Thyroid gland (tissue), 4 donors: ENCODE measurements at regions not wholly inside any gene's neighbourhood (a gene's known extent, or its start where the extent isn't known, plus 50 kb on each side); places are given as distances from the start of the nearest gene placed in this dataset.

Experiments
- DNase-seq, 2 donors: peaks; one replicate each; pipeline ENCODE4 v3.0.0-alpha.2; 2019
- H3K27ac ChIP-seq, 3 donors: fragments of 200-600 bp; sonication (generic); 1 replicate in 2 of 3; 2 replicates in 1 of 3; pipeline ENCODE4 v1.5.1; 2016 to 2019; ENCODE audit warnings: mild to moderate bottlenecking in 1 of 3, moderate library complexity in 1 of 3
- H3K27me3 ChIP-seq: fragments of 200-600 bp; sonication (generic); one replicate; pipeline ENCODE4 v1.5.1; 2019
- H3K36me3 ChIP-seq, 2 donors: fragments of 200-600 bp; sonication (generic); one replicate each; pipeline ENCODE4 v1.5.1; 2016 to 2019
- H3K4me1 ChIP-seq, 2 donors: fragments of 200-600 bp; sonication (generic); one replicate each; pipeline ENCODE4 v1.5.1; 2017 to 2019
- H3K4me3 ChIP-seq, 3 donors: fragments of 200-600 bp; sonication (generic); replicated peaks in 1 of 3; 1 replicate in 2 of 3; 2 replicates in 1 of 3; pipeline ENCODE4 v1.5.1; 2016; ENCODE audit warnings: mild to moderate bottlenecking in 1 of 3
- H3K9me3 ChIP-seq: fragments of 200-600 bp; sonication (generic); one replicate; pipeline ENCODE4 v1.5.1; 2017
- POLR2A ChIP-seq, 2 donors: fragments of 450-650 bp; IDR thresholded peaks; one replicate each; pipeline ENCODE4 v1.6.1; 2017; ENCODE audit warnings: antibody characterized with exemption in 2 of 2, mild to moderate bottlenecking in 2 of 2, moderate library complexity in 1 of 2
- WGBS, 2 donors: methylation state at CpG; one replicate each; pipeline ENCODE4 v1.1.5; 2017; 5-methylcytosine and 5-hydroxymethylcytosine counted together
- intact Hi-C: fragments of 100-400 bp; cut with DNase I; formaldehyde crosslinking; loops from one replicate; pipeline ENCODE4 v1.15.1; 2023
- TF ChIP-seq, protein P1 (sequence below), 6 experiments: fragments of 200-600 bp in 3 of 6; fragments of 450-650 bp in 3 of 6; sonication (generic) in 3 of 6; IDR thresholded peaks; one replicate each; pipeline ENCODE4 v1.5.1; 2016 to 2019; ENCODE audit warnings: antibody characterized with exemption in 6 of 6, mild to moderate bottlenecking in 2 of 6, inconsistent platforms in 1 of 6, moderate library complexity in 1 of 6

DNA sequence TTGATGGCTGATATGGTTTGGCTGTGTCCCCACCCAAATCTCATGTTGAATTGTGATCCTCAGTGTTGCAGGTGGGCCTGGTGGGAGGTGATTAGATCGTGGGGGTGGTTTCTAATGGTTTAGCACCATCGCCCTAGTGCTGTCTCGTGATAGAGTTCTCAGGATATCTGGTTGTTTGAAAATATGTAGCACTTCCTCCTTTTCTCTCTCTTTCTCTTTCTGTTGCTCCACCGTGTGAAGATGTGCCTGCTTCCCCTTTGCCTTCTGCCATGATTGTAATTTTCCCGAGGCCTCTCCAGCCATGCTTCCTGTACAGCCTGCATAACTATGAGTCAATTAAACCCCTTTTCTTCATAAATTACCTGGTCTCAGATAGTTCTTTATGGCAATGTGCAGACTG lies 111.6 kb downstream of the SREK1 start:
- no peak for DNase-seq
- no peak overlapping the region for H3K4me3 ChIP-seq
- no peaks in the 10 kb centered on the region for H3K9me3 ChIP-seq
- WGBS, 2 donors, result 85 to 87% methylated on average over 5 of the region's 5 CpGs
- no peaks in the 10 kb centered on the region for H3K36me3 ChIP-seq
- H3K27ac ChIP-seq, result no peak overlapping the region
- no peaks in the 10 kb centered on the region for H3K27me3 ChIP-seq
- TF ChIP-seq, protein P1, sequence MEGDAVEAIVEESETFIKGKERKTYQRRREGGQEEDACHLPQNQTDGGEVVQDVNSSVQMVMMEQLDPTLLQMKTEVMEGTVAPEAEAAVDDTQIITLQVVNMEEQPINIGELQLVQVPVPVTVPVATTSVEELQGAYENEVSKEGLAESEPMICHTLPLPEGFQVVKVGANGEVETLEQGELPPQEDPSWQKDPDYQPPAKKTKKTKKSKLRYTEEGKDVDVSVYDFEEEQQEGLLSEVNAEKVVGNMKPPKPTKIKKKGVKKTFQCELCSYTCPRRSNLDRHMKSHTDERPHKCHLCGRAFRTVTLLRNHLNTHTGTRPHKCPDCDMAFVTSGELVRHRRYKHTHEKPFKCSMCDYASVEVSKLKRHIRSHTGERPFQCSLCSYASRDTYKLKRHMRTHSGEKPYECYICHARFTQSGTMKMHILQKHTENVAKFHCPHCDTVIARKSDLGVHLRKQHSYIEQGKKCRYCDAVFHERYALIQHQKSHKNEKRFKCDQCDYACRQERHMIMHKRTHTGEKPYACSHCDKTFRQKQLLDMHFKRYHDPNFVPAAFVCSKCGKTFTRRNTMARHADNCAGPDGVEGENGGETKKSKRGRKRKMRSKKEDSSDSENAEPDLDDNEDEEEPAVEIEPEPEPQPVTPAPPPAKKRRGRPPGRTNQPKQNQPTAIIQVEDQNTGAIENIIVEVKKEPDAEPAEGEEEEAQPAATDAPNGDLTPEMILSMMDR (IDR thresholded peaks at IDR 0.05), result no peak
- TF ChIP-seq POLR2A (IDR thresholded peaks at IDR 0.05), result no peak
- no peaks in the 10 kb centered on the region for H3K4me1 ChIP-seq
- intact Hi-C loops, result no loop called here

DNA sequence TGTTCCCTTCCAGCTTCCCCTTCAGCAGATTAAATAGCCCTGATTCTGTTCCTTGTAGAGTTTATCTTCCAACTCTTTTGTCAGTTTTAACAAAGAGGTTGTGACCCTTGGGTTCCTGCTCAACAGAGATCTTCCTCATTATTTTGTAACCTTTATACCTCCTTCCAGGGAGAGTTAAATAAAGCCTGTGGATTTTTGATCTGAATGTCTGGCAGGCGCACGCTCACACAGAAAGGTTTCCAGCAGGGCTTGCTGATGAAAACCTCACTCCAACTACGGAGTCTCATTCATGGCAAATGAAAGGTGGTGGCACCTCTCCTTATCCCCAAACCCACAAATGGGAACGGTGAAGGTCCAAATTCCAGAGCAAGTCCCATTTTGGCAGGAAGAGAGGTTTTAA lies 129.0 kb downstream of the SREK1 start:
- intact Hi-C loops, result no loop called here
- H3K27me3 ChIP-seq, result no peaks in the 10 kb centered on the region
- H3K4me3 ChIP-seq, result no peak overlapping the region
- no peaks in the 10 kb centered on the region for H3K4me1 ChIP-seq
- H3K36me3 ChIP-seq, result no peaks in the 10 kb centered on the region
- 82 to 84% methylated on average over 4 of the region's 4 CpGs for WGBS, 2 donors
- no peak overlapping the region for H3K27ac ChIP-seq
- TF ChIP-seq, protein P1 (IDR thresholded peaks at IDR 0.05), result no peak
- no peak for TF ChIP-seq POLR2A (IDR thresholded peaks at IDR 0.05)
- DNase-seq, result no peak
- no peaks in the 10 kb centered on the region for H3K9me3 ChIP-seq

DNA sequence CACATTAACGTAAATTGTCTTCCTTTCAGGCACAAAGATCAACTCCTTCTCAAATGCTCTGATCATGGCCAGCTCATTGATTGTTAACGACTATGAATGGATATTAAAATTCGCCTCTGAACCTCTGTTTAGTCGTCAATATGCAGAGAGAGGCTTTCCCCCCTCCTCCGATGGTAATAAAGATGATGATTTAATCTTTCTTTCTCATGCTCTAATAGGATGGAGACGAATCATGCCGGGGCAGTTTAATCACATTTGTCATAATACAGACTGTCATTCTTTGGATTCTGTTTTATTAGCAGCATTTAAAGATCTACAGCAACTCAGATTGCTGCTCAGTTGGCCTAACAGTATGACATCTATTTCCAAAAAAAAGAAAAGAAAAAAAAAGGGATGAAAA lies 132.9 kb downstream of the SREK1 start:
- DNase-seq, result no peak
- H3K9me3 ChIP-seq, result no peaks in the 10 kb centered on the region
- no peaks in the 10 kb centered on the region for H3K36me3 ChIP-seq
- WGBS, 2 donors, result 89 to 90% methylated on average over 7 of the region's 7 CpGs
- no peak overlapping the region for H3K4me3 ChIP-seq
- H3K27ac ChIP-seq, result no peak overlapping the region
- intact Hi-C loops, result no loop called here
- no peak for TF ChIP-seq POLR2A (IDR thresholded peaks at IDR 0.05)
- TF ChIP-seq, protein P1 (IDR thresholded peaks at IDR 0.05), result no peak
- no peaks in the 10 kb centered on the region for H3K4me1 ChIP-seq
- H3K27me3 ChIP-seq, result no peaks in the 10 kb centered on the region

DNA sequence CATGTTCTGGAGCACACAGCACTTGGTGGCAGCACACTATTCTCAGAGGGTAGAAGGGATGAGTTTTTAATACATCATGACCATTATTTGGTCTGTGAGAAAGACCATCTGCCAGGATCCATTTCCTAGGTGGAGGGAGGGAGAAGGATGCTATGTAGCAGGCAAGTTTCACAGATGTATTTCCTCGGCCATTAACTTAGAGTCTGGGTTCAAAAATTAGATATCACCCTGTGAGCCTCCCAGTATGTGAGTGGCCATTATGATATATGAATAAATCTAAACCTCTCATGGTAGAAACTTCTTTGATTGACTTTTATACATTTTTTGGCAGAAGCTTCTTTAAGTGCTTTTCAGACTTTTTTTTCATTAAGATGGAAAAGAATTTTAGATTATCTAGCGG lies 133.9 kb downstream of the SREK1 start:
- Histone ChIP-seq H3K27ac (no peak overlapping the region), H3K9me3 (no peaks in the 10 kb centered on the region), H3K4me3 (no peak overlapping the region), H3K27me3 (no peaks in the 10 kb centered on the region), H3K36me3 (no peaks in the 10 kb centered on the region), H3K4me1 (no peaks in the 10 kb centered on the region)
- TF ChIP-seq POLR2A (IDR thresholded peaks at IDR 0.05), result no peak
- TF ChIP-seq, protein P1 (IDR thresholded peaks at IDR 0.05), result no peak
- intact Hi-C loops, result no loop called here
- 92 to 93% methylated on average over 2 of the region's 2 CpGs for WGBS, 2 donors
- DNase-seq, result no peak

DNA sequence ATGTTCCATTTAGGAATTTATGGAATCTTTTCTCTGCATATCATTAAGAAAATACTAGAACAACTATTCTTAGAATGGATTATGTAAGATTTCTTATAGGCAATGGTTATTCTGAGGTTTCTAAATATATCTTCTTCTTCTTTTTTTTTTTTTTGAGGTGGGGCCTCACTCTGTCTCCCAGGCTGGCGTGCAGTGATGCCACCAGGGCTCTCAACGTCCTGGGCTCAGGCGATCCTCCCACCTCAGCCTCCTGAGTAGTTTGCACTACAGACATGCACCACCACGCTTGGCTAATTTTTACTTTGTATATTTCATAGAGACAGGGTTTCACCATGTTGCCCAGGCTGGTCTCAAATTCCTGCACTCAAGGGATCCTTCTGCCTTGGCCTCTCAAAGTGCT lies 137.2 kb downstream of the SREK1 start:
- Histone ChIP-seq H3K4me1 (no peaks in the 10 kb centered on the region), H3K4me3 (no peak overlapping the region), H3K27me3 (no peaks in the 10 kb centered on the region), H3K9me3 (no peaks in the 10 kb centered on the region), H3K36me3 (no peaks in the 10 kb centered on the region), H3K27ac (no peak overlapping the region)
- 83 to 88% methylated on average over 4 of the region's 4 CpGs for WGBS, 2 donors
- intact Hi-C loops, result no loop called here
- DNase-seq, result no peak
- no peak for TF ChIP-seq POLR2A (IDR thresholded peaks at IDR 0.05)
- TF ChIP-seq, protein P1 (IDR thresholded peaks at IDR 0.05), result no peak
